ENCODE measurements at regions not wholly inside any gene's neighbourhood (a gene's known extent, or its start where the extent isn't known, plus 50 kb on each side); places are given as distances from the start of the nearest gene placed in this dataset.
"Not testable (repeated sequence)": the region's sequence is repeated elsewhere in the genome, so short reads cannot be mapped to it uniquely, and the experiment has no call there.

DNA sequence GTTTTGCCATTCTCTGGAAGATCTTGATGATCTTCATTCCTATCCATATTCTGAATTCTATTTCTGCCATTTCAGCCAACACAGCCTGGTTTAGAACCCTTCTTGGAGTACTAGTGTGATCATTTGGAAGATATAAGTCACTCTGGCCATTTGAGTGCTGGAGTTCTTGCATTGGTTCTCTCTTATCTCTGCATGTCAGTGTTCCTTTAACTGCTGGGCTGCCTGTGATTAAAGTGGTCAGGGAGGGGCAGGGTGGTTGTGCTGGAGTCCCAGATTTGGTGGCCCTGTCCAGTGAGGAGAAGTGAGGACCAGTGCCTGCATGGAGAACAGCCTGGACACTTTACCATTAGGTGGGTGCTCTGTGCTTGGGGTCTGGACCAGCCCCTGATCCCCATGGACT, 173.0 kb downstream of the SOD2 start:
- Histone ChIP-seq H3K9me3 (peaks cover 0 to 17% (median 0%) of the 10 kb centered on the region in 4 donors), H3K4me1 (no peaks in the 10 kb centered on the region), H3K36me3 (no peaks in the 10 kb centered on the region), H3K27ac (no peak overlapping the region), H3K4me3 (no peak overlapping the region), H3K27me3 (no peaks in the 10 kb centered on the region)
- TF ChIP-seq POLR2A (IDR thresholded peaks at IDR 0.05) (no peak), EP300 (IDR thresholded peaks at IDR 0.05) (no peak)
- TF ChIP-seq, protein P1, sequence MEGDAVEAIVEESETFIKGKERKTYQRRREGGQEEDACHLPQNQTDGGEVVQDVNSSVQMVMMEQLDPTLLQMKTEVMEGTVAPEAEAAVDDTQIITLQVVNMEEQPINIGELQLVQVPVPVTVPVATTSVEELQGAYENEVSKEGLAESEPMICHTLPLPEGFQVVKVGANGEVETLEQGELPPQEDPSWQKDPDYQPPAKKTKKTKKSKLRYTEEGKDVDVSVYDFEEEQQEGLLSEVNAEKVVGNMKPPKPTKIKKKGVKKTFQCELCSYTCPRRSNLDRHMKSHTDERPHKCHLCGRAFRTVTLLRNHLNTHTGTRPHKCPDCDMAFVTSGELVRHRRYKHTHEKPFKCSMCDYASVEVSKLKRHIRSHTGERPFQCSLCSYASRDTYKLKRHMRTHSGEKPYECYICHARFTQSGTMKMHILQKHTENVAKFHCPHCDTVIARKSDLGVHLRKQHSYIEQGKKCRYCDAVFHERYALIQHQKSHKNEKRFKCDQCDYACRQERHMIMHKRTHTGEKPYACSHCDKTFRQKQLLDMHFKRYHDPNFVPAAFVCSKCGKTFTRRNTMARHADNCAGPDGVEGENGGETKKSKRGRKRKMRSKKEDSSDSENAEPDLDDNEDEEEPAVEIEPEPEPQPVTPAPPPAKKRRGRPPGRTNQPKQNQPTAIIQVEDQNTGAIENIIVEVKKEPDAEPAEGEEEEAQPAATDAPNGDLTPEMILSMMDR (IDR thresholded peaks at IDR 0.05) = no peak
- no peak for DNase-seq (ENCODE audit: low spot score in 2 of 2)

DNA sequence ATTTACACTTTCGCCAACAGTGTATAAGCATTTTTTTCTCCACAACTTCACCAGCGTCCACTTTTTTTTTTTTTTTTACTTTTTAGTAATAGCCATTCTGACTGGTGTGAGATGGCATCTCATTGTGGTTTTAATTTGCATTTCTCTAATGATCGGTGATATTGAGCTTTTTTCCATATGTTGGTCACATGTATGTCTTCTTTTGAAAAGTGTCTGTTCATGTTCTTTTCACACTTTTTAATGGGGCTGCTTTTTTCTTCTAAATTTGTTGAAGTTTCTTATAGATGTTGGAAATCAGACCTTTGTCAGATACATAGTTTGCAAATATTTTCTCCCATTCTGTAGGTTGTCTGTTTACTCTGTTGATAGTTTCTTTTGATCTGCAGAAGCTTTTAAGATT, 177.2 kb downstream of the SOD2 start:
- H3K9me3 ChIP-seq = peaks cover 0 to 17% (median 0%) of the 10 kb centered on the region in 4 donors
- H3K27me3 ChIP-seq; H3K36me3 ChIP-seq; DNase-seq (ENCODE audit: low spot score in 2 of 2); H3K4me3 ChIP-seq; H3K4me1 ChIP-seq; H3K27ac ChIP-seq: not testable (repeated sequence)
- 93 to 96% methylated on average over 3 of the region's 3 CpGs for WGBS, 2 donors

DNA sequence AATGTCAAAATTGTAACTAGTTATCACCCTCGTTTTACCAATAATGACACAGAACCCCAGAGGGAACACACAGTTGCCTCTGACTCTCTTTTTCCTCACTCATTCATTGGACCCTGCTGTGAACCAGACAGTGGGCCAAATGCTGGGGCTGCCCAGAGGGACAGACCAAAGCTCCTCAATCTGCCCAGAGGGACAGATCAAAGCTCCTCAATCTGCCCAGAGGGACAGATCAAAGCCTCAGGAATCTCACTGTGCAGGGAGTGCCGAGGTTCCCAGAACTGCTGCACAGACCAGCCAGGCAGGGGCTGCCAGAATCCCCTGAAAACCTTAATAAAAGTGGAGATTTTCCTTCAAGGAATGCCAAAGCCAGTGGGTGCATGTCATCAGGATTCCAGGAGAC, 179.1 kb downstream of the SOD2 start:
- DNase-seq (ENCODE audit: low spot score in 2 of 2) = no peak
- Histone ChIP-seq H3K27ac (no peak overlapping the region), H3K27me3 (no peaks in the 10 kb centered on the region), H3K4me3 (no peak overlapping the region), H3K36me3 (no peaks in the 10 kb centered on the region), H3K9me3 (peaks cover 0 to 17% (median 0%) of the 10 kb centered on the region in 4 donors), H3K4me1 (no peaks in the 10 kb centered on the region)
- TF ChIP-seq POLR2A (IDR thresholded peaks at IDR 0.05) = no peak
- TF ChIP-seq, protein P1 (IDR thresholded peaks at IDR 0.05) = no peak
- TF ChIP-seq EP300 (IDR thresholded peaks at IDR 0.05) = no peak
- 38 to 42% methylated on average over 2 of the region's 2 CpGs for WGBS, 2 donors

DNA sequence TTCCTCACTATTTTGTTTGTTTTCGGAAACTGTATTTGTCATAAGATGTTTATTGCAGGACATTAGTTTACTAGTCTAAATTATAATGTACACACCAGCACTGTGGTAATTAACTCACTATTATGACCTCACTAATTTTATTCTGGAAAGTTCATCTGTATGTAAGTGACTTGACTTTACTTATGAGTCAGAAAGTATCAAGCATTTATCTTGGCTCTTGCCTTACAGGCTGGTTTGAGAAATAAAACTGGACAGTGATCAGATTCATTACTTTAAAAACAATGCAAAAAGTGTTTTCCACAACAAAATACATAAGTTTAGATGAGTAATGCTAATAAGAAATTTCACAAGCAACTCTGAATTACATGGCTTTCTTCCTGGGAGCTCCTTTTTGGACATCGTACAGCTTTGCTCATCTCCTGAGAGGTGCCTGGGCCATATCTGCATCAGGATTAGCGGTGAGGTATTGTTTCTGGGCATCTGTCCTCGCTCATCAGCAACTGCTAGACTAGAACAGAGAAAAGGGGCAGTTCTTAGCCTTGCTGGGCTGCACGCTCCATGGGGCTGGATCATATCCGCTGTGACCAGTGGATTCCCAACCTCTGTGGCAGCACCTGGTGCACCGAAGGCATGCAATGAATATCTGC, 179.8 kb downstream of the SOD2 start:
- DNase-seq (ENCODE audit: low spot score in 2 of 2) = no peak
- no peaks in the 10 kb centered on the region for H3K36me3 ChIP-seq
- H3K4me1 ChIP-seq = no peaks in the 10 kb centered on the region

DNA sequence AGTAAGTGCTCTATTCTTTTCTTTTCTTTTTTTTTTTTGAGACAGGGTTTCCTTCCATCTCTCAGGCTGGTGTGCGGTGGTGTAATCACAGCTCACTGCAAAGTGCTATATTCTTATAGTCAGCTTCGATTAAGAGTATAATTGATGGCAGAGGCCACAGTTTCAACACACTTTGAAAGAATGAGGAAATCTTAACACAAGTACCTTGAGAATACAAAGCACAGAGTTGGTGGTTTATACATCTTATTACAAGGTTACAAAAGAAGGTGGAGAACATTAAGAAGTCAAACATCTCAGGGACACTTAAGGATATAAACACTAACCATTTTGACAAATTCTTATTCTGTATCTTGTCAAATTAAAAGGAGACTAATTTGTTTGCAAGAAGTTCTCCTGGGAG, 180.5 kb downstream of the SOD2 start:
- Histone ChIP-seq H3K27ac (no peak overlapping the region), H3K9me3 (peaks cover 0 to 17% (median 0%) of the 10 kb centered on the region in 4 donors), H3K4me1 (no peaks in the 10 kb centered on the region), H3K27me3 (no peaks in the 10 kb centered on the region), H3K4me3 (no peak overlapping the region), H3K36me3 (no peaks in the 10 kb centered on the region)
- no peak for DNase-seq (ENCODE audit: low spot score in 2 of 2)
- WGBS, 2 donors = 78% methylated on average over 2 of the region's 2 CpGs
- TF ChIP-seq EP300 (IDR thresholded peaks at IDR 0.05) (no peak), POLR2A (IDR thresholded peaks at IDR 0.05) (no peak)
- TF ChIP-seq, protein P1 (IDR thresholded peaks at IDR 0.05) = no peak

More for the DNA sequence above, 179.8 kb downstream of the SOD2 start:
- TF ChIP-seq POLR2A (IDR thresholded peaks at IDR 0.05) (no peak), EP300 (IDR thresholded peaks at IDR 0.05) (no peak)
- TF ChIP-seq, protein P1 (IDR thresholded peaks at IDR 0.05) = no peak
- no peaks in the 10 kb centered on the region for H3K27me3 ChIP-seq
- H3K9me3 ChIP-seq = peaks cover 0 to 17% (median 0%) of the 10 kb centered on the region in 4 donors
- H3K4me3 ChIP-seq = no peak overlapping the region
- 92 to 93% methylated on average over 7 of the region's 7 CpGs for WGBS, 2 donors
- no peak overlapping the region for H3K27ac ChIP-seq

DNA sequence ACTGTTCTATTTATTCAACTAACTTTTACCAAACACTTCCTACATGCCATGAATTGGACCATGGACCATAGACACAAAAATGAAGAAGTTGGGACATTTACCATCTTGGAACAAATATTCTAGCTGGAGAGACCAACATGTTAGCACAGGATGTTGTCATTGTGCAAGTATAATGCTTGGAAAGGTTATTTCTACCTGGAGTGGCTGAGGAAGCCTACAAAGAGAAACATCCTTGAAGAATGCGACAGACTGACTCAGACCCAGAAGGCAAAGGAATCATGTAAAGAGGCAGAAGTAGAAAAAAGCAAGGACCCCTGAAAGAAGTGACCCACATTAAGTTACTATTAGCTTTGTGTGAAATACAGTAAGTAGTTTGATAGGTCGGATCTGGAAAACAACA, 180.9 kb downstream of the SOD2 start:
- Histone ChIP-seq H3K27me3 (no peaks in the 10 kb centered on the region), H3K4me3 (no peak overlapping the region), H3K36me3 (no peaks in the 10 kb centered on the region), H3K4me1 (no peaks in the 10 kb centered on the region), H3K27ac (no peak overlapping the region), H3K9me3 (peaks cover 0 to 17% (median 0%) of the 10 kb centered on the region in 4 donors)
- 84% methylated on average over 2 of the region's 2 CpGs for WGBS, 2 donors
- TF ChIP-seq, protein P1 (IDR thresholded peaks at IDR 0.05) = no peak
- no peak for TF ChIP-seq POLR2A (IDR thresholded peaks at IDR 0.05)
- no peak for TF ChIP-seq EP300 (IDR thresholded peaks at IDR 0.05)
- no peak for DNase-seq (ENCODE audit: low spot score in 2 of 2)

Data from tibial nerve (tissue), 4 donors.